ENCODE measurements at regions not wholly inside any gene's neighbourhood (a gene's known extent, or its start where the extent isn't known, plus 50 kb on each side); places are given as distances from the start of the nearest gene placed in this dataset.

DNA sequence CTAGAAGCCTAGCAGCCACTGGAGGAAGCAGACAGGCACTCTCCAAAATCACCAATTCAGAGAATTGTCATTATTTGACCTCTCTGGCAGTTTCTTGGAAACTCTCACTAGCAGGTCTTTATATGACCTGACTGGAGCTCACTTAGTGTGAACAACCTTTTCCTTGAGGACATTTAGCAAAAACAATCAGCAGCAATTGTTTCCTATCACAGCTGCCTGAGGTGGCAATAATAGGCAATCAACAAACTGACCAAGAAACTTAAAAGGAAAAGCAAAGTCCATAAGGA, 162.4 kb upstream of the STT3B start:
- H4K91ac ChIP-seq (ENCODE audit: insufficient read depth, low read depth, low read length) = no peak overlapping the region
- no peak overlapping the region for H3K23ac ChIP-seq (ENCODE audit: low read depth, low read length)
- H2BK20ac ChIP-seq (ENCODE audit: low read depth, low read length) = no peak overlapping the region
- no peaks in the 10 kb centered on the region for H3K79me1 ChIP-seq (ENCODE audit: low read depth in 1 of 2, low read length in 2 of 2)
- H2BK15ac ChIP-seq (ENCODE audit: low read depth, low read length) = no peak overlapping the region
- in situ Hi-C loops (cut with MboI; ENCODE audit: low sequenced_read_pairs) (no loop called here), dilution Hi-C loops (cut with HindIII; ENCODE audit: low sequenced_read_pairs, unreplicated experiment) (no loop called here), intact Hi-C loops (cut with micrococcal nuclease) (no loop called here)
- no peak overlapping the region for H3K14ac ChIP-seq (replicated peaks; ENCODE audit: low read depth, low read length)
- no peaks in the 10 kb centered on the region for H4K20me1 ChIP-seq (ENCODE audit: insufficient read depth, low read length)
- H3K4ac ChIP-seq (ENCODE audit: low read depth, low read length) = no peak overlapping the region
- no peak overlapping the region for H2BK120ac ChIP-seq (ENCODE audit: low read depth, low read length)
- H2AFZ ChIP-seq (replicated peaks; ENCODE audit: low read length, poor library complexity) = no peak overlapping the region
- TF ChIP-seq FOS (IDR thresholded peaks at IDR 0.05; ENCODE audit: low read depth, low read length) (no peak), MAFK (IDR thresholded peaks at IDR 0.05; ENCODE audit: low read depth, low read length) (no peak), MAZ (IDR thresholded peaks at IDR 0.05; ENCODE audit: borderline replicate concordance, low read depth, low read length) (no peak), CEBPB (IDR thresholded peaks at IDR 0.05; ENCODE audit: low read depth, low read length) (no peak), NFE2L2 (IDR thresholded peaks at IDR 0.05; ENCODE audit: low read depth, low read length) (no peak), POLR2A (IDR thresholded peaks at IDR 0.05; ENCODE audit: low read depth, low read length) (no peak), RCOR1 (IDR thresholded peaks at IDR 0.05; ENCODE audit: insufficient replicate concordance, low read length) (no peak)
- TF ChIP-seq, protein P1, sequence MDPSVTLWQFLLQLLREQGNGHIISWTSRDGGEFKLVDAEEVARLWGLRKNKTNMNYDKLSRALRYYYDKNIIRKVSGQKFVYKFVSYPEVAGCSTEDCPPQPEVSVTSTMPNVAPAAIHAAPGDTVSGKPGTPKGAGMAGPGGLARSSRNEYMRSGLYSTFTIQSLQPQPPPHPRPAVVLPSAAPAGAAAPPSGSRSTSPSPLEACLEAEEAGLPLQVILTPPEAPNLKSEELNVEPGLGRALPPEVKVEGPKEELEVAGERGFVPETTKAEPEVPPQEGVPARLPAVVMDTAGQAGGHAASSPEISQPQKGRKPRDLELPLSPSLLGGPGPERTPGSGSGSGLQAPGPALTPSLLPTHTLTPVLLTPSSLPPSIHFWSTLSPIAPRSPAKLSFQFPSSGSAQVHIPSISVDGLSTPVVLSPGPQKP (IDR thresholded peaks at IDR 0.05; ENCODE audit: borderline replicate concordance, low read depth, low read length) = no peak
- TF ChIP-seq, protein P2, sequence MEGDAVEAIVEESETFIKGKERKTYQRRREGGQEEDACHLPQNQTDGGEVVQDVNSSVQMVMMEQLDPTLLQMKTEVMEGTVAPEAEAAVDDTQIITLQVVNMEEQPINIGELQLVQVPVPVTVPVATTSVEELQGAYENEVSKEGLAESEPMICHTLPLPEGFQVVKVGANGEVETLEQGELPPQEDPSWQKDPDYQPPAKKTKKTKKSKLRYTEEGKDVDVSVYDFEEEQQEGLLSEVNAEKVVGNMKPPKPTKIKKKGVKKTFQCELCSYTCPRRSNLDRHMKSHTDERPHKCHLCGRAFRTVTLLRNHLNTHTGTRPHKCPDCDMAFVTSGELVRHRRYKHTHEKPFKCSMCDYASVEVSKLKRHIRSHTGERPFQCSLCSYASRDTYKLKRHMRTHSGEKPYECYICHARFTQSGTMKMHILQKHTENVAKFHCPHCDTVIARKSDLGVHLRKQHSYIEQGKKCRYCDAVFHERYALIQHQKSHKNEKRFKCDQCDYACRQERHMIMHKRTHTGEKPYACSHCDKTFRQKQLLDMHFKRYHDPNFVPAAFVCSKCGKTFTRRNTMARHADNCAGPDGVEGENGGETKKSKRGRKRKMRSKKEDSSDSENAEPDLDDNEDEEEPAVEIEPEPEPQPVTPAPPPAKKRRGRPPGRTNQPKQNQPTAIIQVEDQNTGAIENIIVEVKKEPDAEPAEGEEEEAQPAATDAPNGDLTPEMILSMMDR (conservative IDR thresholded peaks at IDR 0.05; ENCODE audit: low read depth, low read length) = no peak
- TF ChIP-seq, protein P3, sequence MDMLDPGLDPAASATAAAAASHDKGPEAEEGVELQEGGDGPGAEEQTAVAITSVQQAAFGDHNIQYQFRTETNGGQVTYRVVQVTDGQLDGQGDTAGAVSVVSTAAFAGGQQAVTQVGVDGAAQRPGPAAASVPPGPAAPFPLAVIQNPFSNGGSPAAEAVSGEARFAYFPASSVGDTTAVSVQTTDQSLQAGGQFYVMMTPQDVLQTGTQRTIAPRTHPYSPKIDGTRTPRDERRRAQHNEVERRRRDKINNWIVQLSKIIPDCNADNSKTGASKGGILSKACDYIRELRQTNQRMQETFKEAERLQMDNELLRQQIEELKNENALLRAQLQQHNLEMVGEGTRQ (IDR thresholded peaks at IDR 0.05; ENCODE audit: low read depth, low read length) = no peak
- H3K27ac ChIP-seq (ENCODE audit: insufficient read depth, low read length) = no peak overlapping the region
- H4K5ac ChIP-seq (ENCODE audit: low read depth, low read length) = no peak overlapping the region
- H3K9me3 ChIP-seq (ENCODE audit: control insufficient read depth, insufficient read depth, low read length) = no peaks in the 10 kb centered on the region
- H3K4me3 ChIP-seq (ENCODE audit: insufficient read depth, low read depth, low read length) = no peak overlapping the region
- no peak overlapping the region for H2AK9ac ChIP-seq (replicated peaks; ENCODE audit: low read depth, low read length, poor library complexity)
- no peak overlapping the region for H3K4me2 ChIP-seq (ENCODE audit: low read depth, low read length)
- CTCF ChIA-PET = no interaction called here
- H3K56ac ChIP-seq (ENCODE audit: extremely low read depth, insufficient read depth, low read length) = no peak overlapping the region
- no peaks in the 10 kb centered on the region for H3K9me1 ChIP-seq (ENCODE audit: insufficient read depth, low read length)
- no peak overlapping the region for H3K18ac ChIP-seq (ENCODE audit: low read depth, low read length)
- H3K36me3 ChIP-seq (ENCODE audit: control insufficient read depth, insufficient read depth, low read length) = no peaks in the 10 kb centered on the region
- no peaks in the 10 kb centered on the region; the same call in 1 of the 2 replicates for H3K4me1 ChIP-seq (ENCODE audit: control insufficient read depth, insufficient read depth, low read length)
- DNase-seq (no peak), ATAC-seq (ENCODE audit: low read depth) (no peak)
- H3K27me3 ChIP-seq (ENCODE audit: control insufficient read depth, insufficient read depth, low read length) = no peaks in the 10 kb centered on the region
- H2BK5ac ChIP-seq (ENCODE audit: low read depth, low read length, poor library complexity, severe bottlenecking) = no peak overlapping the region
- POLR2A ChIA-PET (ENCODE audit: unreplicated experiment) = no interaction called here
- no TSS peak for BruUV-seq (replicated peaks)
- no peak overlapping the region for H4K8ac ChIP-seq (ENCODE audit: low read depth in 2 of 2, low read length in 2 of 2)
- H3K9ac ChIP-seq (ENCODE audit: low read depth, low read length) = no peak overlapping the region
- H2AK5ac ChIP-seq (ENCODE audit: low read depth, low read length) = no peak overlapping the region

All from IMR-90 (cell line).